Stromal cell of bone marrow (primary cell): ENCODE measurements at regions not wholly inside any gene's neighbourhood (a gene's known extent, or its start where the extent isn't known, plus 50 kb on each side); places are given as distances from the start of the nearest gene placed in this dataset.

ENCODE experiments used
- DNase-seq: peaks from one replicate; pipeline ENCODE4 v3.0.0-alpha.2; 2012; ENCODE audit warnings: low read depth

DNA sequence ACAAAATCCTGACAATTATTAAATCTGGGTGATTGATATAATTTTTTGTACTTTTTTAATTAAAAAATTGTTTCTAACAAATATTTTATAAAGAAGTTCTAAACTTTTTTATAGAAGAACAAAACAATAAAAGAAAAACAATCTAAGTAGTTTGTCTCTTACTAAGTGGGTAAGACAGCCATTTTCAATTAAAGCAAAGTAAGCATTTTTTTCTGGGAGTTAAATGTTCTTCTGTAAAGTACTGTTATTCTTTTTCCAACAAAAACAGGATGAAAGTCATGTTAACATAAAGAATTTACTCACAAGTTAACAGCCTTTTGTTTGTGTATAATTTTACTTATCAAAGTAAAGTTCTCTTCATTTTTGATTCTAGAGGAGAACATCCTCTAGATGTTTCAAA lies 1029.9 kb downstream of the JRKL start:
- no peak for DNase-seq

GRCh38 chr11:97428247-97428790 lies 1038.5 kb downstream of the JRKL start:
- DNase-seq: no peak

DNA sequence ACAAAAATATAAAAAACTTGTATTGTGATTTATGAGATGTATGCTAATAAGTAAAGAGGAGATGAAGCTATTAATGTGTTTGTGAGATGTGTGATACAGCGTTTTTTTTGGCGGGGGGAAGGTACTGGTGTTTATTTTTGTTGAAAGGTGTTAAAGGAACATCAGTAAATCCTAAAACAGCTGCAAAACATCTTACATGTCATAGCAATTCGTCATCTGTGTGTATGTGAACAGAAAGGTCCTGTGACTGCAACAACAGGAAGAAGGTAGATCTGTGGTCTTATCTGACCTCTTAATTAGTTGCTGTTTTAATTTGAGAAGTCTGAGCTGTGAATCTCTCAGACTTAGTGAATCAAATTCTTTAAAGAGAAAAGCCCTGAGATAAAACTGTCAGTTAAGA lies 1041.1 kb downstream of the JRKL start:
- DNase-seq: no peak

DNA sequence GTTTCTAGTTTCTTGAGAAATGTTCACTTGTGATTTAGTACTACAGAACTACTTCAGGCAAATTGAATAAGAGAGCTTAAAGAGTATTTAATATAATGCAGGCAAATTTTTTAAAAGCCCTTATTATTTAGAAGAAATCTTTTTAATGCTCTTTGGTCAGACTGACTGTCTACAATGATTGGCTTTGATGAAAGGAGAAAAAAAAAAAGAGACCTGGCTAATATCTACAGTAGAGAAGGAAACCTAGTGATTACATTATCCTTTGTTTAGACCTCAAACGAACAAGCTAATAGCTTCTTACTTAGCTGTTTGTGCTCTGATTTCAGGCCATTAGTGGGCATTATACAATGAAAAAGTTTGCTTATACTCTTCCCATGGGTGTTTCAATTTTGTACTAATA lies 1043.1 kb downstream of the JRKL start:
- DNase-seq: no peak

DNA sequence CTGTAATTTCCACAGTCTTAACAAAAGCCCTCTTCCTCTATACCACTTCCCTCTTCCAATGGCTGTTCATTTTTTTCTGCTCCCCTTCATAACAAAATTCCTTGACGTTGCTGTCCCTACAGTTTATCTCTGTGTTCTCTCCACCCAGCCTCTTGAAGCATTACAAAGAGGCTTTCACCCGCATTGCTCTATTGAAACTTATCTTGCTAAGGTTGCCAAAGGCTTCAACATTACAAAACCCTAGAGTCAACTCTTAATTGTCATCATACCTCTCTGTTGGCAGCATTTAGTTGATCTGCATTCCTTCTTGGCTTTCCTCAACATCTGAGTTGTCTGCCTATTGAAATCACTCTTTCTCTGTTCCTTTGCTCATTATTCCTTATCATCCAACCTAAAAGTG lies 1055.7 kb downstream of the JRKL start:
- DNase-seq: no peak

- no peak for DNase-seq
Measured at GRCh38 chr11:97451441-97451840, 1061.6 kb downstream of the JRKL start.

DNA sequence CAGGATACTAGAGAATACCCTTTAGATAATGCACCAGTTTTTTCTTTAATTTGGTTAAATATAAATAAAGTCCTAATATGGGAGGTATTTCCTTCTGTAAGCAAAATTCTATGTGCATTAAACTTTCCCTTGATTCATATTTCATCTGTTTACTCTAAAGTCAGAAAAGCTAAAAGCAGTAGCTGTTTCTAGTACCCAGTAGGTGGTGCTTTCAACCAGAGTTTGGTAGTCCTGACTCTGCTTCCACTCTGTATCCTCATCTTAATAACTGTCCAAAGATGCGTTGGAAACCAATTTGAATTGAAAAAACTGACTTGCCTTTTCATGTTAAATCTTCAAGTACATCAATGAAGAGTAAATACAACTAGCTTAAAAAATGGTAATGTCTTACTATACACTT lies 1065.2 kb downstream of the JRKL start:
- no peak for DNase-seq

DNA sequence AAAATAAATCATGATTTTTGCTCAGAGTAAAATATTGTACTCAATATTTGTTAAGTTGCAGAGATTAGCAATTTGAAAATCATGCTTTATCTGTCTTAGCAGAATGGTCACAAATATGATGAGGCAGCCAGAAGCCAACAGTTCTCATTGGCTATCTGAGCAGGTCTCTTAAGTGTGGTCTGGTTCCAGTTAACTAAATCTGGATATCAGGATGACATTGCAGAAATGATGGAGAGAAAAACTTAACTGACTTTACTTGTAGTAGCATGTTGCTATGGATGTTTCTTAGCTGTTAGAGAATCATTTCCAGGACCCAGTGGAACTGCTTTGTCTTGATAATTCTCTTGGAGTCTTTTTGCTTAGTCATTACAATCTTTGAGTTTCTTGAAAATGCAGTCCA lies 1070.3 kb downstream of the JRKL start:
- no peak for DNase-seq

DNA sequence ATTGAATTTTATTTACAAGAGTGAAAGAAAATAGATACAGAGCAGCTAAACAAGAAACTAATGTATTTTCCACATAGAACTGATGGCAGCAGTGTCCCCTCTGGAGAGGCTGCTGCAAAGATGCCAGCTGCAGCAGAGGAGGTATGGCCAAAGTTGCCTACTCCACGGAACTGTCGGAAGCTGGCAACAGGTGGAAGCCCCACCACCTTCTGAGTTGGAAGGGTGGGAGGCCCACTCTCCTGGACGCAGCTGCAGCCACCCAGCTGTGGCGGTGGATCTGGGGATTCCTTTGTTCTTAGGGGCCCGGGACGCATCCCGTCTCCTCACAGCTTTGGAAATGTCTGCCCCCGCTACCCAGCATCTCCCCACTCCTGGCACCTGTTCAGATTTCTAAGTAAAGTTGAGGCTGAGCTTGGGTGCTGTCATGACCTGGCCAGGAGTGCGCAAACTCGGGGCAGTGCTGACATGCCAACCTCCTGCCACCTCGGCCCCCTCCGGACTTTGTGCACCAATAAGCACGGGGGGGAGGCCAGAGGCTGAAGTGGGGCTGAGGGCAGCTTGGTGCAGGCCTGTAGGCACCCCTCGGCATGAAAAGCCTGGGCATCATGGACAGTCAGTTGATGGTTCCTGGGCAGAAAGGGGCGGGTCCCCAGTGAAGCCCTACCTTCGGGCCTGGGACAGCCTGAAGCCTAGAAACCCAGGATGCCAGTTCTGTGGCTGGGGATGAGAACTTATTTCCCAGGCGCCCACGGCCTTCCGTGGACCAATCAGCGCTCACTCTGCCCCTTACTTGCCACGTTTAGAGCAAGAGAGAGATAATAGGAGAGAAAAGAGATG lies 1071.4 kb downstream of the JRKL start:
- no peak for DNase-seq

- DNase-seq: no peak
Measured at GRCh38 chr11:97461934-97462333, 1072.1 kb downstream of the JRKL start.

DNA sequence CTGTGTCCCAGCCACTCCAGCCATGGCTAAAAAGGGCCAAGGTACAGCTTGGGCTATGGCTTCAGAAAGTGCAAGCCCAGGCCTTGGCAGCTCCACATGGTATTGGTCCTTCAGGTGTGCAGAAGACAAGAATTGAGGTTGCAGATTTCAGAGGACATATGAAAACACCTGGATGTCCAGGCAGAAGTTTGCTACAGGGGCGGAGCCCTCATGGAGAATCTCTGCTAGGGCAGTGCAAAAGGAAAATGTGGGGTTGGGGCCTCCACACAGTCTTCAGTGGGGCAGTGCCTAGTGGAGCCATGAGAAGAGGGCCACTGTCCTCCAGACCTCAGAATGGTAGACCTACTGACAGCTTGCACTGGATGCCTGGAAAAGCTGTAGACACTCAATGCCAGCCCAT lies 1074.1 kb downstream of the JRKL start:
- no peak for DNase-seq

- DNase-seq: no peak
Measured at GRCh38 chr11:97471480-97471879, 1081.7 kb downstream of the JRKL start.

- DNase-seq: no peak
Measured at GRCh38 chr11:97487387-97487786, 1097.6 kb downstream of the JRKL start.

- DNase-seq: no peak
Measured at GRCh38 chr11:97498891-97499290, 1109.1 kb downstream of the JRKL start.

DNA sequence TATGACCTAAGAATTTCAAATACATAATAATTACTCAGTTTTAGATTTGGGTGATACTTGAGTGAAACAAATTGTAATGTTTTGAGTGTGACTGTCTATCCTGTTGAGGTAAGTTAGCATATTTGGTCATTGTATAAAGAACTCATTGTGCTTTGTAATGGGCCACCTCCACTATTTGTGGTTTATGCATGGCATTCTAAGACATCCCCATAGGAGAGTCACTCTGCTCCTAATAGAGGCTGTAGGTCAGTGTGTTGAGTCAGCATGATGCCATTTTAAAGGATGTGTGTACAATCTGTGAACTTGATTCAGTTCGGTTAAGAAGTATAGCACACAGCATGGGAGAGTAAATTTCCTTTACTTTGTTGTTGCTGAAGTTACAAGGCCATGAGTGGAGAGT lies 1112.4 kb downstream of the JRKL start:
- no peak for DNase-seq

GRCh38 chr11:97506076-97506759 lies 1116.4 kb downstream of the JRKL start:
- no peak for DNase-seq

- DNase-seq: no peak
Measured at GRCh38 chr11:97514446-97514845, 1124.6 kb downstream of the JRKL start.

- no peak for DNase-seq
Measured at GRCh38 chr11:97516688-97517087, 1126.9 kb downstream of the JRKL start.

- DNase-seq: no peak
Measured at GRCh38 chr11:97525273-97525672, 1135.5 kb downstream of the JRKL start.

DNA sequence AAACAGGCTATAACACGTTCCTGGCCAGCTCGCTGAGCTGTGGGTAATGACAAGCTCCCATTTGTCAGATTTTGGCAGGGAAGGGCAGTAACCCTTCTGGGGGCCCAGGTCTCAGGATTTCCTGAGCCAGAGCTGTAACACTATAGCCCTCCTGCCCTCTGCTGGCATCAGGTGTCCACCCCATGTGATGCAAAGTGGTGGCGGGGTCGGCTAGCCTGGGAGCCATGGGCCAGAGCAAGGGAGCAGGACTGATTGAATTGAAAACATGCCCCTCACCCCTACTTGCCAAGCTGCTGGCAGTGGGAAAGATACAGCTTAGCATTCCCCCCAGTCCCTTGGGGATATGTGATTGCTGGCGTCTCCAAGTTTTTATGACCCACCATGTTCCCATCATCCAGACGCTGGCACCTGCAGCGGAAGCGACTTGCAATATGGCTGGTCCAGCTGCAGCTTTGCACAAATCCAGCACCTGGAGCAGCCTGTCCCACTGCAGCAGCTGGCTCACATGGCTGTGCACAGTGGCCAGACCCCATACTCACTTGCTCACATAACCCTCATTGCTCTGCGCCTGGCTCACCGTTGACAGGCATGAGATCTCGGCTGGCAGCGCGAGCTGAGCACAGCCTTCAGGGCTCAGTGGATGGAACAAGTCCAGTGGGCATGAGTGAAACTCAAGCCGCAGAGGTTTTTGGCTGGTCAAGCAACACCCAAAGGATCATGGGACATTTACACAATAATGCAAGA lies 1147.8 kb downstream of the JRKL start:
- no peak for DNase-seq

- DNase-seq: no peak
Measured at GRCh38 chr11:97544431-97544830, 1154.6 kb downstream of the JRKL start.

DNA sequence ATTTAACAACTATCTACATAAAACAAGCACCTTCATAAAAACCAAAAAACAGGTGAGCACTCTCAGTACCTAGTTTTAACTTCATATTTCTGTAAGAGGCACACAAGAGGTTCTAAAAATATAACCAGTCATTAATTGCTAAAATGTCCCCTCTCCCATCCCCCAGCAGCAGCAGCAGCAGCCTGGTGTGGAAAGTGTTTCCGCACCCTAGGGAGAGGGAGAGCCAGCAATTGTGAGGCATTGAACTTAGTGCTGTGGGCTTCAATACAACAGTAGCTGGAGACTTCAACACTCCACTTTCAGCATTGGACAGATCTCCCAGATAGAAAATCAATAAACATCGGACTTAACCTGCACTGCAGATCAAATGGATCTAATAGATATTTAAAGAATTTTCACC lies 1158.5 kb downstream of the JRKL start:
- DNase-seq: no peak

DNA sequence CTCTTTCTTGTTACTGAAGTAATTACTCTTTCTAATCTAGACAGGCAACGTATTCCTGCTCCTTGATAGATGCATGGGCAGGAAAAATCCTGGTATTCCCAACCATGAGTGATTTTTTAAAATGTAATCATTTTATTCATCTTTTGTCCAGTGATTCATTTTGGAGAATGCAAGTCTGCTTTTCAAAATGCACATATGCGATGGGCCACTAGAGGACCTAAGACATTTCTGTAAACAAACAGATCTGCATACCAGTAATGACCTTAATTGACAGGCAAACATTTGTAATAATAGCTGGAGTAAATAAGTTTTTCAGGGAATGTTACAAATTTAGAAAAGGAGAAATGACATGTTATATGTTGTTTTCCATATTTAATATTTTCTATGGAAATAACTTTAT lies 1167.6 kb downstream of the JRKL start:
- DNase-seq: no peak
